GM12878 (cell line): ENCODE measurements at regions not wholly inside any gene's neighbourhood (a gene's known extent, or its start where the extent isn't known, plus 50 kb on each side); places are given as distances from the start of the nearest gene placed in this dataset. TPM values are rescaled to one million over a fixed set of nuclear protein-coding genes. Genes with fewer than 3 reads are reported as not detected.

Experiments
- small RNA-seq: library from RNA; depleted of rRNA; stranded (forward); fragments of <200 nt; gene quantifications from one replicate; pipeline ENCODE3, GENCODE V24; 2014

Small RNAs in the stretch of these regions (small RNA-seq; reads per million reads assigned to genes)
- gene AC022523.2, result not detected
- not detected for gene RF00026
- not detected for gene RNU6-1186P
